ENCODE measurements at regions not wholly inside any gene's neighbourhood (a gene's known extent, or its start where the extent isn't known, plus 50 kb on each side); places are given as distances from the start of the nearest gene placed in this dataset.

- Histone ChIP-seq H3K79me2 (ENCODE audit: insufficient read depth, low read depth, low read length) (no peaks in the 10 kb centered on the region), H3K4me1 (ENCODE audit: insufficient read depth, low read length, poor library complexity, severe bottlenecking) (no peaks in the 10 kb centered on the region), H2AFZ (ENCODE audit: low read length) (no peak overlapping the region), H3K4me3 (ENCODE audit: low read depth, low read length, poor library complexity, severe bottlenecking) (no peak overlapping the region), H3K36me3 (ENCODE audit: insufficient read depth, low read length) (no peaks in the 10 kb centered on the region), H3K9me3 (ENCODE audit: low read length) (no peaks in the 10 kb centered on the region), H3K9me2 (ENCODE audit: insufficient read depth, low read length) (no peaks in the 10 kb centered on the region), H3K4me2 (ENCODE audit: low read length) (no peak overlapping the region), H3K27ac (ENCODE audit: low read depth, low read length, poor library complexity, severe bottlenecking) (no peak overlapping the region), H4K20me1 (ENCODE audit: insufficient read depth, low read length) (no peaks in the 10 kb centered on the region)
- TF ChIP-seq CTCF (conservative IDR thresholded peaks at IDR 0.05; ENCODE audit: low read length), result no peak
- no peak for TF ChIP-seq EZH2phosphoT487 (IDR thresholded peaks at IDR 0.05; ENCODE audit: borderline replicate concordance, low read depth, low read length)
- DNase-seq (ENCODE audit: low spot score), result no peak
- BruUV-seq (replicated peaks), result no TSS peak
- CTCF ChIA-PET (ENCODE audit: unreplicated experiment), result no interaction called here
- intact Hi-C loops (cut with micrococcal nuclease; ENCODE audit: unreplicated experiment), result no loop called here
- POLR2A ChIA-PET, result interaction anchor here (0.5 kb wide), 1 partner anchor 508 kb away, joined by 3 read pairs; no protein-coding TSS in a partner anchor
Observed at GRCh38 chr6:146890172-146890571, 291.4 kb downstream of the ADGB start.

DNA sequence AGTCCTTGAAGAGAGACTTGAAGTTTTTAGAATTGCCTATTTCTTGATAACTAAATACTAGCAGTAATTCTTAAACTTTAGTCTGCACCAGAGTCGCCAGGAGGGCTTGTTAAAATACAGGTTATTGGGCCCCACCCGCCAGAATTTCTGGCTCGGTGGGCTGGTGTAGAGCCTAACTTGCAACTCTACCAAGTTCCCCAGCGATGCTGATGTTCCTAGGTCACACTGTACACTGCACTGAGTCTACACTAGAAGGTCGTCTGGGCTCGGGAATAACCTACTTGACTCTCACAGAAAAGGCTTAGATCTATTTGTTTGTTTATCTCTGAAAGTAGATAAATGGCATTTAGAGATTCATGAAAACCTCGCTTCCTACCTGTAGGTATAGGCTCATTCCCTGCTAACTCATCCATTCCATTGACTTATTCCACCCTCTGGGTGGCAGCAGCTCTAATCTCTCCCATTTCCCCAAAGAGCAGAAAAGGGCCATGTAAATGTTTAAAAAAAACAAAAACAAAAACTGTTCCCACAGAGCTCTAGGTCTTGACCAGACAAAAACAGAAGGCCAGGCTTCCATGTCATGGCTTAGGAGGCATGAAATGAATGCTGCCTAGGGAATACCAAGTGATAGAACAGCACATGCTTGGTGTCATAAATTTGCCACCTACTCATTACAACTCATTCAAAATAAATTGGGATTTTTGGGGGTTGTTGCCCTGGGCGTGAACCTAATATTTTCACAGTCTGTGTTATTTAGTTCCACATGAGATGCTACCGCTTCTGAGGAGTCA is 292.1 kb downstream of the ADGB start:
- BruUV-seq (replicated peaks), result no TSS peak

More for the DNA sequence above, 292.1 kb downstream of the ADGB start:
- ChIA-PET POLR2A (interaction anchor here (0.5 kb wide), 1 partner anchor 507 kb away, joined by 3 read pairs; no protein-coding TSS in a partner anchor), CTCF (ENCODE audit: unreplicated experiment) (no interaction called here)
- H3K27ac ChIP-seq (ENCODE audit: low read depth, low read length, poor library complexity, severe bottlenecking), result no peak overlapping the region
- H3K4me1 ChIP-seq (ENCODE audit: insufficient read depth, low read length, poor library complexity, severe bottlenecking), result no peaks in the 10 kb centered on the region
- H3K9me2 ChIP-seq (ENCODE audit: insufficient read depth, low read length), result no peaks in the 10 kb centered on the region
- H4K20me1 ChIP-seq (ENCODE audit: insufficient read depth, low read length), result no peaks in the 10 kb centered on the region
- no peaks in the 10 kb centered on the region for H3K79me2 ChIP-seq (ENCODE audit: insufficient read depth, low read depth, low read length)
- intact Hi-C loops (cut with micrococcal nuclease; ENCODE audit: unreplicated experiment), result no loop called here
- no peak overlapping the region for H3K4me3 ChIP-seq (ENCODE audit: low read depth, low read length, poor library complexity, severe bottlenecking)
- H3K4me2 ChIP-seq (ENCODE audit: low read length), result no peak overlapping the region
- TF ChIP-seq CTCF (conservative IDR thresholded peaks at IDR 0.05; ENCODE audit: low read length) (no peak), EZH2phosphoT487 (IDR thresholded peaks at IDR 0.05; ENCODE audit: borderline replicate concordance, low read depth, low read length) (no peak)
- no peaks in the 10 kb centered on the region for H3K36me3 ChIP-seq (ENCODE audit: insufficient read depth, low read length)
- no peak for DNase-seq (ENCODE audit: low spot score)
- no peaks in the 10 kb centered on the region for H3K9me3 ChIP-seq (ENCODE audit: low read length)
- H2AFZ ChIP-seq (ENCODE audit: low read length), result no peak overlapping the region
